GM12873 (cell line): ENCODE measurements at regions not wholly inside any gene's neighbourhood (a gene's known extent, or its start where the extent isn't known, plus 50 kb on each side); places are given as distances from the start of the nearest gene placed in this dataset.

Experiments
- TF ChIP-seq, protein P1 (sequence below): IDR thresholded peaks from 2 replicates; pipeline ENCODE4 v1.5.1; 2012; ENCODE audit warnings: low read depth, mild to moderate bottlenecking, moderate library complexity, low read length, control low read depth; ENCODE audit not compliant: insufficient read depth; ENCODE audit errors: missing control alignments

DNA sequence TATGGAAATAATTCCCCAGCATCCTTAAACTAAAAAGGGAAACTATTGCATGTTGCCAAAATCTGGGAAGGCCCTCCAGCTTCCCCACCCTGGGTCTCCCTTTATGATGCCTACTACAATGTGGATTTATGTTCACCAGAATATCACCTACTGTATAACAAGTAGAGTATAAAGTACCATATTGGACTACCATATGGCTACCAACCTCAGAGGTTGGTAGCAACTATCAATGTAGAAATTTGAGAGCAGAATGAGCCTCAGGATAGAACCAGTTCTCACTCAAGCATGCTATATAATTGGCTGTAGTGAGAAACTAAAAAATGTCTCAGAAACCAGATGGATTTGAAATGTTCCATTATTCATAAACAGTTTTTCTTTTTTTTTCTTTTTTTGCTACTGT, 918.4 kb downstream of the MCTP2 start:
- TF ChIP-seq, protein P1, sequence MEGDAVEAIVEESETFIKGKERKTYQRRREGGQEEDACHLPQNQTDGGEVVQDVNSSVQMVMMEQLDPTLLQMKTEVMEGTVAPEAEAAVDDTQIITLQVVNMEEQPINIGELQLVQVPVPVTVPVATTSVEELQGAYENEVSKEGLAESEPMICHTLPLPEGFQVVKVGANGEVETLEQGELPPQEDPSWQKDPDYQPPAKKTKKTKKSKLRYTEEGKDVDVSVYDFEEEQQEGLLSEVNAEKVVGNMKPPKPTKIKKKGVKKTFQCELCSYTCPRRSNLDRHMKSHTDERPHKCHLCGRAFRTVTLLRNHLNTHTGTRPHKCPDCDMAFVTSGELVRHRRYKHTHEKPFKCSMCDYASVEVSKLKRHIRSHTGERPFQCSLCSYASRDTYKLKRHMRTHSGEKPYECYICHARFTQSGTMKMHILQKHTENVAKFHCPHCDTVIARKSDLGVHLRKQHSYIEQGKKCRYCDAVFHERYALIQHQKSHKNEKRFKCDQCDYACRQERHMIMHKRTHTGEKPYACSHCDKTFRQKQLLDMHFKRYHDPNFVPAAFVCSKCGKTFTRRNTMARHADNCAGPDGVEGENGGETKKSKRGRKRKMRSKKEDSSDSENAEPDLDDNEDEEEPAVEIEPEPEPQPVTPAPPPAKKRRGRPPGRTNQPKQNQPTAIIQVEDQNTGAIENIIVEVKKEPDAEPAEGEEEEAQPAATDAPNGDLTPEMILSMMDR = no peak

DNA sequence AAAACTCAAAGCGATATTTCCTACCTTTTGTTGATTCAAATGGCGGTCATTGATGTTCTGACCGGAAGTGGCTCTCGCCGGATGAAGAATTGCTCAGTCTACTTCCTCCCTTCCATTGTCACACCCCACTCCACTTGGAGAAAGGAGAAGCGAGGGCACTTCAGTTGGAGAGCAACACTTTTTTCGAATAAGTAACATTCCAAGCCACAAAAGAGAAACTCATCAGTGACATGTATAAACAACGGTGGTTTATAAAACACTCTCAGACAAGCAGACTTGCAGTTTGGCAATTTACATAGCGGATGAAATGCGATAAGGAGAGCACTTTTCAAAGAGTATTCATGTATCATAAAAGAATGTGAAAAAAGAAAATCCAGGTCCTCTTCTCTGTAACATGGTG, 919.1 kb downstream of the MCTP2 start:
- TF ChIP-seq, protein P1 = no peak

DNA sequence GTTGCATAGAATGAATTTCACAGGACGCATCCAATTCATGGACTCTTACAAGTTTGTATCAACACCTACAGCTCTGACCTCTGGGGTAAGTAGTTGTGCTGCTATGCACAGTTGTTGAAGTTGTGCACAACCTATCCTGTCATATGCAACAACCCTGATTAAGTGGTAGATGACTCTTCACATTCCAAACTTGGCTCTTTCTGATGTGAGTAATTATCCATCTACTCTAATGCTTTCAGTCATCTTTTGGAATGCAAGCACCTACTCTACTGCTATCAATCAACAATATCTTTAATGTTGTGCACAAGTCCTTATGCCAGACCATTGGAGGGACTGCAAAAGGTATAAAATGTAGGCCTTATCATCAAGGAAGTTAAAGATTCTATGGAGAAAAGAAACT, 921.4 kb downstream of the MCTP2 start:
- TF ChIP-seq, protein P1 = no peak

DNA sequence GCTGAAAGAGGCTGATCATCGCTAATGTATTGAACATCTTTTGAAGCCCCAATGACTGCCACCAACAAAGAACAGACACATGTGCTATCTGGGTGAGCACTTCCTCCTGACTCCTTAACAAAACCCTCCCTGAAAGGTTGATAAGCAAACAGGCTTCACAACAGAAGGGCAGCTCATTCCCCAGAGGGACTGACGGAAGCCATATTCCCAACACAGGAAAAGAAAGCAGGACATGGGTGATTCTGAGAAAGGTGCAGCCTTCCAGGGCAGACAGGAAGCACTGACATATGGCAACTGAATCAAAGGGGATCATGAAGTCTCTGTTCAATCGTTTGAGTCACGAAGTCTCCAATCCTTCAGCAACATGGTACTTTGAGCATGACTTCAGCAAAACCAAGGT, 929.0 kb downstream of the MCTP2 start:
- TF ChIP-seq, protein P1 = no peak

DNA sequence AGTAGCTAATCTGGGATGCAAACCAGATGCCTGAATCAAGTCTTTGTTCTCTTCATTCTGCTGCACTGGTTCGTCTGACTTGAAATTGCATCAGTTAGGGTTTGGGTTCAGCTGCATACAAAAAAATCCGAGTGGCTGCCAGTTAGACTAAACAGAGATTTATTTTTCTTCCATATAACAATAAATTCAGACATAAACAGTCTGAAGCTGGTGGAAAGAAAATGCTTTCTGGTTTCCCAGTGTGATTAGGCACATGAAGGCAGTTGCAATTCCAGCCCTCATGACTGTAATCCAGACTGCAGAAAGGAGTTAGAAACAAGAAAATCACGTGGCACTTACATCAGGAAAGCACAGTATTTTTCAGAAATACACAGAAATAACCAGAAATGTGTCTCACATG, 930.7 kb downstream of the MCTP2 start:
- TF ChIP-seq, protein P1 = no peak

DNA sequence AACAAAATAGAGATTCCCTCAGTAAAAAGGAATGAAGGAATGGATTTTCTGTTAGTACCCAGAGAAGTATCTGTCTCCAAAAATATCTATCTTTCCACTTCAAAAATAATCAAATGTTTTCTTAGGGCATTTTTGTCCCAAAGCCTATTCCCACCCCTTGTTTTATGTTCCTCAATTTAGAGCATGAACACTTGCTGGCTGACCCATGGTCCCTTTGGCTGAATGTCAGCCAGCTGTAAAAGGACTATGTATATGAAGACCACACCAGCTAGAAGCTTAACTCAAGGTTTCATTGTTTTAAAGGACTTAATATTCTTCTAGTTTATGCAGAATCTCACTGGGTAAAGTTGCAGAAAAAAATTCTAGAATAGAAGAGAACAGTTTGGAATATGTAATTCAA, 931.2 kb downstream of the MCTP2 start:
- TF ChIP-seq, protein P1 = no peak

DNA sequence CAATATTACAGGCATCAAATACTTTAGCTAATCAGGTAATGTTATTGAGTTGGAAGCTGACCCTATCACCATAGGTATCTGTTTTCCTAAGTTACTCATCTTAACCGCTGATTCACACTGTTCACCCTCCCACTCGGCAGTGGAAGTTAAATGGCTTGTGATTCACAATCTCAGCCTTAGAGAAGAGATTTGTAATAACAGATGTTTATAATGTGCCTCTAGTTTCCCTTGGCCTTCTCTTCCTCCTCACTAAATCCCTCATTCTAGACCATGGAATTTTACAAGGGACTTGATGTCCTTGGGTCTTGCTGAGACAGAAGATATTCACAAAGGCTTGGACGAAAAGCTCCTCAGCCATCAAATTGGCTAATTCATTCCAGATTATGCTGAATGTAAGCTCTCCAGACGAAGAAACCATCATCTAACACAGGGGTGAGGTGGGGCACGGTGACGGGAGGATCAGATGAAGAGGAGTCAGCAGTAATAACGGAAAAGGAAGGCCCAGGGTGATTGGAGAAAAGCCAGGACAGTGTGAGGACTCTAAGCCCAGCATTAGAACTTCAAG, 931.7 kb downstream of the MCTP2 start:
- TF ChIP-seq, protein P1 = no peak
